Subcutaneous abdominal adipose tissue (tissue), 5 donors: ENCODE measurements at regions not wholly inside any gene's neighbourhood (a gene's known extent, or its start where the extent isn't known, plus 50 kb on each side); places are given as distances from the start of the nearest gene placed in this dataset.

Experiments
- H3K27ac ChIP-seq: one replicate; pipeline ENCODE4 v1.7.0; 2013; ENCODE audit warnings: low read depth, mild to moderate bottlenecking, inconsistent platforms, low read length, moderate library complexity
- H3K27me3 ChIP-seq, 5 donors: one replicate each; pipeline ENCODE4 v1.7.0; 2013; ENCODE audit warnings: low read length in 5 of 5, inconsistent platforms in 1 of 5; ENCODE audit not compliant: control insufficient read depth in 5 of 5, insufficient read depth in 4 of 5
- H3K36me3 ChIP-seq, 5 donors: one replicate each; pipeline ENCODE4 v1.7.0; 2013; ENCODE audit warnings: low read length in 5 of 5; ENCODE audit not compliant: control insufficient read depth in 5 of 5, insufficient read depth in 5 of 5
- H3K4me1 ChIP-seq, 5 donors: one replicate each; pipeline ENCODE4 v1.7.0; 2013; ENCODE audit warnings: low read length in 5 of 5, mild to moderate bottlenecking in 3 of 5, moderate library complexity in 1 of 5; ENCODE audit not compliant: control insufficient read depth in 5 of 5, insufficient read depth in 5 of 5
- H3K4me3 ChIP-seq, 5 donors: one replicate each; pipeline ENCODE4 v1.7.0; 2013; ENCODE audit warnings: low read length in 5 of 5, low read depth in 1 of 5
- H3K9ac ChIP-seq, 5 donors: one replicate each; pipeline ENCODE4 v1.7.0; 2013; ENCODE audit warnings: low read length in 5 of 5, mild to moderate bottlenecking in 4 of 5, moderate library complexity in 3 of 5
- H3K9me3 ChIP-seq, 5 donors: one replicate each; pipeline ENCODE4 v1.7.0; 2013; ENCODE audit warnings: low read length in 5 of 5; ENCODE audit not compliant: control insufficient read depth in 5 of 5
- donor health status: healthy.
- donor health status: healthy.
- donor health status: healthy.
- donor health status: healthy.
- donor health status: healthy.

DNA sequence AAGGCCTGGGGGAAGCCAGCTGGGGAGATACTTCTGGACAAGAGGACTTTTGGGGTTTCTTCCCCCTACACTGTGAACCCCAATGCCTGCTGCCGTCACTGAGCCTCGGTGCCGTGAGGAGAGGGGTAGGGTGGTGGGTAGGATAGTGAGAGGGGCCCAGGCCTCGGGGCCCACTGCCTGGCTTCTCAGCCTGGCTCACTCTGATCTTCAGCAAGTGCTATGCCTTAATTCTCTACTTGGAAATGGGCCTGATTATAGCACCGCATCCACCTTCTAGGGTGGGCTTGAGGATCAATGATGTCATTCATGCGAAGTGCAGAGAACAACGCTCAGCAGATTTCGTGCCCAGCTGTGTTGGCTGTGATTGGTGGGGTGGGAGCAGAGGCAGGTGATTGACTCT is 76.7 kb upstream of the NECTIN1 start:
- H3K4me3 ChIP-seq, result no peak overlapping the region
- H3K27ac ChIP-seq, result no peak overlapping the region
- H3K9me3 ChIP-seq, result no peaks in the 10 kb centered on the region
- peaks cover 0 to 15% (median 9%) of the 10 kb centered on the region in 5 donors for H3K27me3 ChIP-seq
- no peaks in the 10 kb centered on the region for H3K36me3 ChIP-seq
- no peak overlapping the region for H3K9ac ChIP-seq
- no peaks in the 10 kb centered on the region for H3K4me1 ChIP-seq

DNA sequence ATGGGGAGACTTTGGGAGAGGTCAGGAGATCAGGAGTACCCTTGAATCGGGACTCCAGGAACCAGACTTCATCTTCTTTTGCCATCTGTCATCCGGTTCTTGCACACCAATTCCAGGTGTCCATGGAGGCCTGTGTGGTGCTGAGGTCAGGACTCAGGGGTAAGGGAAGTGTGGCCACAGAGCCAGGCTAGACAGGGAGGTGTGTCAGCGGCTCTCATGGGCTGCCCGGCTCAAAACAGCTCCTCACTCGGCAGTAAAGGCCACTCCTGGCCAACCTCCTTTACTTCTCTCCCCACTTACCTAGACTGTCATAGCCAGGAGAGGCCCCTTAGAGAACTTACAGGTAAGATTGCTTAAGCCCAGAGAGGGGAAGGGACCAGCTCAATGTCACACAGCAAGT is 75.7 kb upstream of the NECTIN1 start:
- no peaks in the 10 kb centered on the region for H3K4me1 ChIP-seq
- no peak overlapping the region for H3K9ac ChIP-seq
- no peaks in the 10 kb centered on the region for H3K9me3 ChIP-seq
- H3K27me3 ChIP-seq, result peaks cover 0 to 20% (median 9%) of the 10 kb centered on the region in 5 donors
- no peak overlapping the region for H3K27ac ChIP-seq
- H3K36me3 ChIP-seq, result no peaks in the 10 kb centered on the region
- H3K4me3 ChIP-seq, result no peak overlapping the region

DNA sequence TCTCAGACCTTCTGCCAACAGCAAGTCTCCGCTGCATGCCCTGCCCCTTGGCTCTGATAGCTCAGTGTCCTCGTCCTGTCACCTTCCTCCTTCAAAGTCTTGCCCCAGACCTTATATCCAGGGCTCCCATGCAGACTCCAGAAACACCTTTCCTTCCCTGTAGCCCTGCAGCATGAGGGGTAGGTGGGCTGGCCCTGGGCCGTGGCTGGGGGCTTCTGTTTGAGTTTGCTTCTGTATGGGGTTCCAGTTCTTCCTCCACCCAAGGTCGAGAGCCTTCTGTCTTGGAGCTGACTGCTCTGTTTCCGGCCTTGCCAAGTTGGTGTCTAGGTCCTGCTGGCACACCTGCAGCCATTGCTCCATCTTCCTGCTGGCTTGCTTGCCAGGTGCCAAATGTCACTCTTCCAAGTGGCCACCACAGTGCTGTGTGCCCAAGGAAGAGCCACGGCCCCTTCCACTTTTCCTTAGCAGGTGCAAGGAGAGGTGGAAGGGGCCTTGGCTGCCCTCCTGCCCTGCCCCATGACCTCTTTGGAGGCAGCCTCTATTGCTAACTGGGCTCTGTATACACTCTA is 74.8 kb upstream of the NECTIN1 start:
- Histone ChIP-seq H3K27me3 (peaks cover 0 to 20% (median 9%) of the 10 kb centered on the region in 5 donors), H3K36me3 (no peaks in the 10 kb centered on the region), H3K9me3 (no peaks in the 10 kb centered on the region), H3K27ac (no peak overlapping the region), H3K4me3 (no peak overlapping the region), H3K9ac (no peak overlapping the region), H3K4me1 (no peaks in the 10 kb centered on the region)

DNA sequence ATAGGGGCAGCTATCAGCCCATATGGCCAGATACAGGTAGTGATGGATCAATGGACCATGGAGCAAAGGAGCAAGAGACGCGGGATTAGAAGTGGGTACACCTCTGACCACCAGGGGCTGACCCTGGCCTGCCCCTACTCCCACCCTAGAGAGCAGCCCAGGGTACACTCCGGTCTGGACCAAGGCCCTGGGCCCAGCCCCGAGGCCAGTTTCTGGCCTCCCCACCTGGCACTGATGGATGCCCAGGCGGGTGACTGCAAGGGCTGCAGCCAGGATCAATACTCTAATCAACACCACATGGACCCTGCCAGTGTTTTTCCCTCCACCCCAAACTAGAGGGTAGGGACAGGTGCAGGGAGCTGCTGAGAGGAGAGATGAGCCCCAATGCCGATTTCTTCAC is 74.1 kb upstream of the NECTIN1 start:
- Histone ChIP-seq H3K36me3 (no peaks in the 10 kb centered on the region), H3K27ac (no peak overlapping the region), H3K9me3 (no peaks in the 10 kb centered on the region), H3K27me3 (peaks cover 0 to 14% (median 6%) of the 10 kb centered on the region in 5 donors), H3K4me3 (no peak overlapping the region), H3K4me1 (no peaks in the 10 kb centered on the region), H3K9ac (no peak overlapping the region)

DNA sequence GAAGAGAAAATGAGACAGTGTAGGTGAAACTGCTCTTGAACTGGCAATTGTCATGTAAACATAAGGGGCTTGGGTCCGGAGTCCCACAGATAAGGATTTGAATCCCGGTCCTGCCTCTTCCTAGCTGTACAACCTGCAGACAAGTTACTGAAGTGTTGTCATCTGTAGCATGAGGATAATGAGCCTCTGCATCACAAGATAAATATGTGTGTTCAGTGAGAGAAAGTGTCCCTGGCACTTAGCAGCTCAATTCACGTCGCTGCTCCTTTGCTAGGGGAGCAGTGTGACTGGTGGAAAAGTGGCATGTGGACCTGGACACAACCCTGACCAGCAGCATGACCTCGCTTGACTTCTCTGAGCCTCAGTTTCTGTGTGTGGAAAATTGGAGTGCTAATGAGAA is 73.7 kb upstream of the NECTIN1 start:
- Histone ChIP-seq H3K27me3 (peaks cover 0 to 14% (median 7%) of the 10 kb centered on the region in 5 donors), H3K9ac (no peak overlapping the region), H3K4me1 (no peaks in the 10 kb centered on the region), H3K9me3 (no peaks in the 10 kb centered on the region), H3K4me3 (no peak overlapping the region), H3K36me3 (no peaks in the 10 kb centered on the region), H3K27ac (no peak overlapping the region)

DNA sequence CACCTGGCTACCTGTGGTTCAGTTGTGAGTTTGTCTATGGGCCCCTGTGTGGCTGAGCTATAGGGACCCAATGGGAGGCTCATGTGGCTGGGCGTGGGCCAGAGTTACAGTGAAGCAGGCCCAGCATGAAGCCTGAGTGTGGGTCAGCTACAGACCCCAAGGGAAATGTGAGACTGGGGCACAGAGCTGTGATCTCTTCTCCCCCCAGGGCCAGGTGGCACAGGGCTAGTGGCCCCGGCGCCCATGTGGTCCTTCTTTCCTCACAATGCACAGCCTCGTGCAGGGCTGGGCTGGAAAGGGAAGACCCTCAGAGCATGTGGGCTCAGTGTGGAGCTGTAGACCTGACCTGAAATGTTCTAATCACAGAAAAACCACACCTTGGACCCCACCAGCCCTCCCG is 71.6 kb upstream of the NECTIN1 start:
- Histone ChIP-seq H3K36me3 (no peaks in the 10 kb centered on the region), H3K27ac (no peak overlapping the region), H3K9me3 (no peaks in the 10 kb centered on the region), H3K4me1 (no peaks in the 10 kb centered on the region), H3K9ac (no peak overlapping the region), H3K27me3 (peaks cover 3 to 17% (median 10%) of the 10 kb centered on the region in 5 donors), H3K4me3 (no peak overlapping the region)

DNA sequence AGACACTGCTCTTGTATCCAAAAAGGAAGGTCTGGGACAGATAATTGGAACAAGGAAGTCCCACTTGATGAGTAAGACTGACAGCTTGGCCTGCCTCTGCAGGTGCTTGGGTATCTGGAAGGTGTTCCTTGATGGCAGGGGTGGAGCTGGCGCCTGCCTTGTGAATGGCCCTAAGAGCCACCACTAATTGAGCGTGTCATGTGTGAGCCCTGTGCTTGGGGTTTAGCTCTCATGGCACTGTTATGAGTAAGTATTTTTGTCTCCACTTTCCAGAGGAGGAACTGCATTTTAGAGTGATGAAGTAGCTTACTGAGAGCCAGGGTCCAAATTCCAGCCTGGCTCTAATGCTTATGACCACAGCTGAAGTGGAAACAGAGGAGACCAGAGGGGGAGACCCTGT is 71.2 kb upstream of the NECTIN1 start:
- Histone ChIP-seq H3K27me3 (peaks cover 3 to 17% (median 13%) of the 10 kb centered on the region in 5 donors), H3K36me3 (no peaks in the 10 kb centered on the region), H3K4me3 (no peak overlapping the region), H3K27ac (no peak overlapping the region), H3K9me3 (no peaks in the 10 kb centered on the region), H3K4me1 (peaks cover 0 to 3% (median 0%) of the 10 kb centered on the region in 5 donors), H3K9ac (no peak overlapping the region)

DNA sequence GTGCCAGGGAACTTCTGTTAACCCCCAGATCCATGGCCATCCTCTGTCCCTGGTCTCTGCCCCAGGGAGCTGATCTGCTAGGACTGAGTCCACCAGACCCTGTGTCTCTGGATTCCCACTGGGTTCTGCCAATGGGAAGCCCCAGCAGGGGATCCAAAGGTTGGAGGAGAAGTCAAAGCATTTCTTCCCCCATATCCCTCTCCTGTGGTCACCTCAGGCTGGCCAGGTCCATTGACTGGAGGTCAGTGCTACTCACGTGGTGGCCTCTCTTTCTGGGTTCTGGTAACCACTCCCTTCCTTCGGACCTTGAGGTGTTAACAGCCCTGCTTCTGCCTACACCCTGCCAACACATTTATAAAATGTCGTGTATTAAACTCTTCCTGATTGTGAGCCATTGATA is 69.7 kb upstream of the NECTIN1 start:
- H3K36me3 ChIP-seq, result no peaks in the 10 kb centered on the region
- H3K27ac ChIP-seq, result no peak overlapping the region
- H3K4me3 ChIP-seq, result no peak overlapping the region
- H3K9ac ChIP-seq, result no peak overlapping the region
- no peaks in the 10 kb centered on the region for H3K9me3 ChIP-seq
- H3K27me3 ChIP-seq, result peaks cover 3 to 28% (median 19%) of the 10 kb centered on the region in 5 donors
- peaks cover 0 to 3% (median 0%) of the 10 kb centered on the region in 5 donors for H3K4me1 ChIP-seq

DNA sequence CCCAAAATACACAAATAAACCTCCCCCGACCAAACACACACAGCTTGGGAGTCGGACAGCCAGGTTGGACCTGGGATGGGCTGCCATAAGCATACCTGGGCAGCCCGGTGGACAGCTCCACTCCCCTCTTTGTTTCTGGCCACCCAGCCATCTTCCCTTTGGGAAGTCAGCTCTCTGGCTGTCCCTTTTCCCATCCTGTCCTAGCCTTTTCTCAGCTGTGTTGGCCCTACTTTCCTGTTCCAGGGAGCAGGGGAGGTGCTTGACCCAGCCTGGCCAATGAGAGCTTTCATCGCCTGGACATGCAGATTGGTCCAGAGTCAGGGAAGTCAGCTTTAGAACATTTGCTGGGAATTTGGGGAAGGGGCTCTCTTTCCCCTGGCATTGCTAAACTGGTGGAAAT is 68.7 kb upstream of the NECTIN1 start:
- H3K27me3 ChIP-seq, result peaks cover 3 to 28% (median 21%) of the 10 kb centered on the region in 5 donors
- H3K4me3 ChIP-seq, result no peak overlapping the region
- no peaks in the 10 kb centered on the region for H3K9me3 ChIP-seq
- no peaks in the 10 kb centered on the region for H3K36me3 ChIP-seq
- H3K4me1 ChIP-seq, result peaks cover 0 to 3% (median 0%) of the 10 kb centered on the region in 5 donors
- no peak overlapping the region for H3K9ac ChIP-seq
- H3K27ac ChIP-seq, result no peak overlapping the region

DNA sequence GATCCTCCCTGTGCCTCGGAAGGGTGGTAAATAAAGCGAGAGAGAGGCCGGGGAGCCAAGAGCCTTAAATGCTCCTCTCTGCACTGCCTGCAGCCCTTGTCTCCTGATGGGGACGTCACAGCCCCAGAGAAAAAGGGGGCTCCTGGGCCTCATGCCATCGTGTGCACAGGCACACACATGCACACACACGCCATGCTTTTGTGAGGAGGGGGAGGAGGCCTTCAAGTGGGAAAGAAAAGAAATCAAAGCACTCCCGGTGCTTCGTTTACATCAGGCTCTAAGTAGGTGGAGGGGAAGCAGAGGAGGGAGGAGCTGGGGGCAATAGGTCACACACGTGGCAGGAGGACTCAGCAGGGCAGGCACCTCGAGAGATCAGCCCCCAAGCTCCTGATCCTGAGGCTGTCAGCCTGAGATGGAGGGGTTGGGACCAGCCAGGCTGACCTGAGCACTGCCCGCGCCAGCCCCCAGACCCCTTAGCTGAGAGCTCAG is 68.2 kb upstream of the NECTIN1 start:
- H3K27me3 ChIP-seq, result peaks cover 3 to 28% (median 21%) of the 10 kb centered on the region in 5 donors
- no peak overlapping the region for H3K27ac ChIP-seq
- H3K9me3 ChIP-seq, result no peaks in the 10 kb centered on the region
- H3K36me3 ChIP-seq, result no peaks in the 10 kb centered on the region
- H3K9ac ChIP-seq, result no peak overlapping the region
- H3K4me3 ChIP-seq, result no peak overlapping the region
- peaks cover 0 to 3% (median 0%) of the 10 kb centered on the region in 5 donors for H3K4me1 ChIP-seq
